ENCODE measurements at regions not wholly inside any gene's neighbourhood (a gene's known extent, or its start where the extent isn't known, plus 50 kb on each side); places are given as distances from the start of the nearest gene placed in this dataset.

GRCh38 chr2:6442252-6442985, 423.3 kb downstream of the CMPK2 start:
- H3K79me2 ChIP-seq: no peaks in the 10 kb centered on the region
- no peak for DNase-seq (ENCODE audit: low spot score)
- WGBS (ENCODE audit: low lambda C conversion rate, missing lambda C conversion rate): 58% methylated on average over 3 of the region's 3 CpGs
- H3K4me3 ChIP-seq: no peak overlapping the region
- no peaks in the 10 kb centered on the region for H3K9me3 ChIP-seq (ENCODE audit: low read depth)
- H3K27ac ChIP-seq: no peak overlapping the region
- no peaks in the 10 kb centered on the region for H3K4me1 ChIP-seq (ENCODE audit: insufficient read depth)
- no peaks in the 10 kb centered on the region for H3K27me3 ChIP-seq
- no peaks in the 10 kb centered on the region for H3K9me2 ChIP-seq (replicated peaks; ENCODE audit: insufficient read depth)
- H3K4me2 ChIP-seq: no peak overlapping the region
- TF ChIP-seq, protein P1, sequence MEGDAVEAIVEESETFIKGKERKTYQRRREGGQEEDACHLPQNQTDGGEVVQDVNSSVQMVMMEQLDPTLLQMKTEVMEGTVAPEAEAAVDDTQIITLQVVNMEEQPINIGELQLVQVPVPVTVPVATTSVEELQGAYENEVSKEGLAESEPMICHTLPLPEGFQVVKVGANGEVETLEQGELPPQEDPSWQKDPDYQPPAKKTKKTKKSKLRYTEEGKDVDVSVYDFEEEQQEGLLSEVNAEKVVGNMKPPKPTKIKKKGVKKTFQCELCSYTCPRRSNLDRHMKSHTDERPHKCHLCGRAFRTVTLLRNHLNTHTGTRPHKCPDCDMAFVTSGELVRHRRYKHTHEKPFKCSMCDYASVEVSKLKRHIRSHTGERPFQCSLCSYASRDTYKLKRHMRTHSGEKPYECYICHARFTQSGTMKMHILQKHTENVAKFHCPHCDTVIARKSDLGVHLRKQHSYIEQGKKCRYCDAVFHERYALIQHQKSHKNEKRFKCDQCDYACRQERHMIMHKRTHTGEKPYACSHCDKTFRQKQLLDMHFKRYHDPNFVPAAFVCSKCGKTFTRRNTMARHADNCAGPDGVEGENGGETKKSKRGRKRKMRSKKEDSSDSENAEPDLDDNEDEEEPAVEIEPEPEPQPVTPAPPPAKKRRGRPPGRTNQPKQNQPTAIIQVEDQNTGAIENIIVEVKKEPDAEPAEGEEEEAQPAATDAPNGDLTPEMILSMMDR (IDR thresholded peaks at IDR 0.05; ENCODE audit: poor library complexity): no peak
- TF ChIP-seq EZH2phosphoT487 (IDR thresholded peaks at IDR 0.05; ENCODE audit: low read depth, severe bottlenecking, unreplicated experiment) (no peak), EZH2 (IDR thresholded peaks at IDR 0.05; ENCODE audit: borderline replicate concordance) (no peak)
- H2AFZ ChIP-seq: no peak overlapping the region
- no peaks in the 10 kb centered on the region for H4K20me1 ChIP-seq (ENCODE audit: insufficient read depth, poor library complexity, severe bottlenecking)
- H3K36me3 ChIP-seq (replicated peaks; ENCODE audit: insufficient read depth, low read depth): no peaks in the 10 kb centered on the region

GRCh38 chr2:6443061-6443823, 422.5 kb downstream of the CMPK2 start:
- Histone ChIP-seq H3K36me3 (replicated peaks; ENCODE audit: insufficient read depth, low read depth) (no peaks in the 10 kb centered on the region), H3K27me3 (no peaks in the 10 kb centered on the region), H3K9me2 (replicated peaks; ENCODE audit: insufficient read depth) (no peaks in the 10 kb centered on the region), H3K9me3 (ENCODE audit: low read depth) (no peaks in the 10 kb centered on the region), H4K20me1 (ENCODE audit: insufficient read depth, poor library complexity, severe bottlenecking) (no peaks in the 10 kb centered on the region), H3K27ac (no peak overlapping the region), H3K4me2 (no peak overlapping the region), H3K4me3 (no peak overlapping the region), H3K79me2 (no peaks in the 10 kb centered on the region), H2AFZ (no peak overlapping the region), H3K4me1 (ENCODE audit: insufficient read depth) (no peaks in the 10 kb centered on the region)
- no peak for TF ChIP-seq EZH2phosphoT487 (IDR thresholded peaks at IDR 0.05; ENCODE audit: low read depth, severe bottlenecking, unreplicated experiment)
- TF ChIP-seq, protein P1 (IDR thresholded peaks at IDR 0.05; ENCODE audit: poor library complexity): no peak
- no peak for TF ChIP-seq EZH2 (IDR thresholded peaks at IDR 0.05; ENCODE audit: borderline replicate concordance)
- no peak for DNase-seq (ENCODE audit: low spot score)
- 96% methylated on average over 4 of the region's 4 CpGs for WGBS (ENCODE audit: low lambda C conversion rate, missing lambda C conversion rate)

- H3K4me1 ChIP-seq (ENCODE audit: insufficient read depth): no peaks in the 10 kb centered on the region
Observed at GRCh38 chr2:6444514-6444913, 421.2 kb downstream of the CMPK2 start.

More at GRCh38 chr2:6444514-6444913, 421.2 kb downstream of the CMPK2 start:
- TF ChIP-seq EZH2phosphoT487 (IDR thresholded peaks at IDR 0.05; ENCODE audit: low read depth, severe bottlenecking, unreplicated experiment) (no peak), EZH2 (IDR thresholded peaks at IDR 0.05; ENCODE audit: borderline replicate concordance) (no peak)
- TF ChIP-seq, protein P1 (IDR thresholded peaks at IDR 0.05; ENCODE audit: poor library complexity): no peak
- Histone ChIP-seq H3K9me3 (ENCODE audit: low read depth) (no peaks in the 10 kb centered on the region), H3K4me2 (no peak overlapping the region), H3K79me2 (no peaks in the 10 kb centered on the region), H3K4me3 (no peak overlapping the region), H4K20me1 (ENCODE audit: insufficient read depth, poor library complexity, severe bottlenecking) (no peaks in the 10 kb centered on the region), H3K9me2 (replicated peaks; ENCODE audit: insufficient read depth) (no peaks in the 10 kb centered on the region), H3K27ac (no peak overlapping the region), H3K36me3 (replicated peaks; ENCODE audit: insufficient read depth, low read depth) (no peaks in the 10 kb centered on the region), H3K27me3 (no peaks in the 10 kb centered on the region), H2AFZ (no peak overlapping the region)
- no peak for DNase-seq (ENCODE audit: low spot score)
- 81% methylated on average over 2 of the region's 2 CpGs for WGBS (ENCODE audit: low lambda C conversion rate, missing lambda C conversion rate)

All from hepatocyte (in vitro differentiated cells).